Activated naive CD8-positive, alpha-beta T cell treated with anti-CD3 and anti-CD28 coated beads, Interleukin-2, amount 50 U/mL, for 24 hours (primary cell): ENCODE measurements at regions not wholly inside any gene's neighbourhood (a gene's known extent, or its start where the extent isn't known, plus 50 kb on each side); places are given as distances from the start of the nearest gene placed in this dataset.

Experiments
- ATAC-seq: fragments of 150-1000 bp; cut with Tn5 transposase; one replicate; pipeline ENCODE4 v1.10.0; 2021
- DNase-seq: peaks from one replicate; pipeline ENCODE4 v3.0.0; 2021
- H3K27ac Mint-ChIP-seq: one replicate; pipeline ENCODE4 v1.8.0; 2021; ENCODE audit warnings: mild to moderate bottlenecking, mixed read lengths
- H3K27me3 Mint-ChIP-seq: one replicate; pipeline ENCODE4 v1.8.0; 2021; ENCODE audit warnings: mixed read lengths
- H3K36me3 Mint-ChIP-seq: one replicate; pipeline ENCODE4 v1.8.0; 2021; ENCODE audit warnings: low read depth, mixed read lengths
- H3K4me1 Mint-ChIP-seq: one replicate; pipeline ENCODE4 v1.8.0; 2021; ENCODE audit warnings: mixed read lengths
- H3K4me3 Mint-ChIP-seq: one replicate; pipeline ENCODE4 v1.8.0; 2021; ENCODE audit warnings: mild to moderate bottlenecking, moderate library complexity, mixed read lengths
- H3K9me3 Mint-ChIP-seq: one replicate; pipeline ENCODE4 v1.8.0; 2021; ENCODE audit warnings: mixed read lengths

DNA sequence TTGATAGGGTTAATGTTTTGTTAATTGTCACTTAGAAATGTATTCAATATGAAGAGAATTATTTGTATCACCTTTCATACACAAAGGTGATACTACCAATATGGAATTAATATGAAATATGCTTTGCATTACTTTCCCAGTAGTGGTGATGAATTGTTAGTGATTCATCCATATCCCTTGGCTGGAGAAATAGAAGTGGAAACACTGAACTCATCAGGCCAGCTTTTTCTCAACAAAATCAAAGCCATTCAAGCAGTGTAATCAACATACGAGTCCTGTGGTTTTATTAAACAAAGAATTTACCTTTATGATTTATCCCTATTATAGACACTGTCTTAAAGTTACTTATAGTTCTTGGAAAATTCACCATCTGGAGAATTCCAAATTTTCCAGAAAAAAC, 264.0 kb upstream of the MEF2C start:
- peaks cover 5% of the 10 kb centered on the region for H3K9me3 Mint-ChIP-seq
- H3K27me3 Mint-ChIP-seq, result no peaks in the 10 kb centered on the region
- no peak for DNase-seq
- H3K27ac Mint-ChIP-seq, result no peak overlapping the region
- no peaks in the 10 kb centered on the region for H3K4me1 Mint-ChIP-seq
- H3K4me3 Mint-ChIP-seq, result no peak overlapping the region
- no peak for ATAC-seq
- H3K36me3 Mint-ChIP-seq, result no peaks in the 10 kb centered on the region

DNA sequence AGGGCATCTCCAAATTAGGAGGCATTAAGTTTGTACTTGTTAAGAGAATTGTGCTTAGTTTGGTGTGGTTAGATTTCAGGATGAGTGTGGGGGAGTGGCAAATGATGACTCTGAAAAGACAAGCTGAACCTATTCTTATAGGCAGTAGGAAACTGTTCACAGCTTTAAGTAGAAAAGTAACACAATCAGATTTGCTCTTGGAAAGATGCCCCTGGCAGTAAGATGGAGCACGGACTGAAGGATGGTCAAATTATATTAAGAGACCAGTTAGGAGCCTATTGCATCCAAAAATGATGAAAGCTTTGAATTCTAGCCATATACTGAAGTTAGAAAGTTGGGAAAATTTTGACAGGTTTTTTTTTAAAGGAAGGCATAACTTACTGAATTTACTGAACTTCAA, 254.2 kb upstream of the MEF2C start:
- Mint-ChIP-seq H3K4me1 (no peaks in the 10 kb centered on the region), H3K4me3 (no peak overlapping the region)

DNA sequence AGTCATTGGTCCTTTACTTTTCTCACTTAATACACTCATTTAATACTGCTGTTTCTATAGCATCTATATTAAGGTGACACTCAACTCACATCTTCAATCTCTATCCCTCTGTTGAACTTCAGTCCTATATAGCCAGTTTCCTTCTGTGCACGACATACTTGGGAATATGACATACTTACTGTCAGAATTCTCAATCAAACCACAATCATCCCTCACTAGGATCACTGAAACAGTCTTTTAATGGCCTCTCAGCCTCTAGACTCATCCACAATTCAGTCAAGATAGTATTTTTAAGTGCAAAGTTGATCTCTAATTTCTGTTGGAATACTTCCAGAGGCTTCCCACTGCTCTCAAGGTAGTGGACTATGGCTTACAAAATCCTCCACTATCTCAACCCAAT, 251.0 kb upstream of the MEF2C start:
- H3K36me3 Mint-ChIP-seq, result no peaks in the 10 kb centered on the region
- H3K27me3 Mint-ChIP-seq, result no peaks in the 10 kb centered on the region
- H3K27ac Mint-ChIP-seq, result no peak overlapping the region
- H3K4me3 Mint-ChIP-seq, result no peak overlapping the region
- DNase-seq (no peak), ATAC-seq (no peak)
- no peaks in the 10 kb centered on the region for H3K9me3 Mint-ChIP-seq
- H3K4me1 Mint-ChIP-seq, result no peaks in the 10 kb centered on the region

More for the DNA sequence above, 254.2 kb upstream of the MEF2C start:
- no peaks in the 10 kb centered on the region for H3K27me3 Mint-ChIP-seq
- H3K27ac Mint-ChIP-seq, result no peak overlapping the region
- no peaks in the 10 kb centered on the region for H3K9me3 Mint-ChIP-seq
- ATAC-seq (no peak), DNase-seq (no peak)
- no peaks in the 10 kb centered on the region for H3K36me3 Mint-ChIP-seq

DNA sequence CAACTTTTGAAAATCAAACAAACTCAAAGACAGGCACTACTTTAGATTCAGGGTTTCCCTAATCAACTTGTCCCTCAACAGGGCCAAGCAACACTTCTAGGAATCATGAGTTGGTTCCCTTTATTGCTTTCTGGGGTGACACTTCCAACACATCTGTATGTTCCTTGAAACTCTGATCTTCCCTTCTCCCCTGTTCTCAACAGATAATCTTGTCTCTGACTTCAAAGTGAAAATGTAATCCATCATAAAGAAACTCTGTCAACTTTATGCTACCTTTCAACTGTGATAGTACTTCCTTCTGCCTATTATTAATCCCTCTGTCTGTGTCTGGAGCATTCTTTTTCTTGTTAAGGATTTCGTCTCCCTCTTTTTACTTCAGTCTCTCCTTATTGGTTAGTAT, 250.1 kb upstream of the MEF2C start:
- H3K4me3 Mint-ChIP-seq, result no peak overlapping the region
- H3K36me3 Mint-ChIP-seq, result no peaks in the 10 kb centered on the region
- H3K4me1 Mint-ChIP-seq, result peaks cover 3% of the 10 kb centered on the region
- H3K9me3 Mint-ChIP-seq, result no peaks in the 10 kb centered on the region
- ATAC-seq (no peak), DNase-seq (no peak)
- H3K27me3 Mint-ChIP-seq, result no peaks in the 10 kb centered on the region
- H3K27ac Mint-ChIP-seq, result no peak overlapping the region

DNA sequence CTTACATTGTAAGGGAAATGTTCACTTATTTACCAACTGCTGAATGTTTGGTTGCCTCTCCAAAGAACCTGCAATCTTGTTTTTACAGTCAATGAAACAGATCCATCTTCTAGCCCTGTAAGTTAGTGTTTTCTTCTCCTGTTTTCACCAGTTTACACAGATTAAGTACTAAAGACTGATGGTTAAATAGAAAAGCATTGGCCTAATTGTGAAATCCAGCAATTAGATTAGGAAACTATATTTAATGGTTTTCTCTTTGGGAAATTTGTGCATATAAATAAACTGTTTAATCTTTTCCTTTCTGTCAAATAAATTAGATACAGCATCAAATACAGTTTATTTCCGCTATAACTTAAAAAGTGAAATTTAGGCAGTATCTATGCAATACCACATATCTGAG, 247.9 kb upstream of the MEF2C start:
- Mint-ChIP-seq H3K4me3 (no peak overlapping the region), H3K27ac (no peak overlapping the region), H3K27me3 (no peaks in the 10 kb centered on the region), H3K4me1 (peaks cover 3% of the 10 kb centered on the region), H3K9me3 (no peaks in the 10 kb centered on the region), H3K36me3 (no peaks in the 10 kb centered on the region)
- no peak for DNase-seq
- no peak for ATAC-seq

DNA sequence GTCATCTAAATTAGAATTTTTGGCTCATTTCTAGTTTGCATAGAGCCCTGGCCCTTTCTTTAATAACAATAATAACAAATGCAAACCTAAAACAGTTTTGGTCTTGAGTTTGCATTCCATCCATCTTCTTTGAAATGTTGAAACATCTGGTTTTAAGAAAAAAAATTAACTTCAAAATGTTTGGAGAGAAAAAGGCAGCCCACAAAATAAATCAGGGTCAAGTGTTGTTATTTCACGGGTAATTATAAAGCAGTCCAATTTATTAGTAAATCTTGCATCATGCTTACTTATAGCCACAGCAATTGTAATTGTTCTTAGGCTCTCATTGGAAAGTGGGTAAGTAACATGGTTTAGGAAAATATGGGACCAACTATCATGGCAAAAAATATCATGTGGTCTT, 247.0 kb upstream of the MEF2C start:
- Mint-ChIP-seq H3K4me3 (no peak overlapping the region), H3K4me1 (peaks cover 3% of the 10 kb centered on the region), H3K9me3 (no peaks in the 10 kb centered on the region), H3K27ac (no peak overlapping the region), H3K27me3 (no peaks in the 10 kb centered on the region), H3K36me3 (no peaks in the 10 kb centered on the region)
- DNase-seq, result no peak
- ATAC-seq, result no peak

DNA sequence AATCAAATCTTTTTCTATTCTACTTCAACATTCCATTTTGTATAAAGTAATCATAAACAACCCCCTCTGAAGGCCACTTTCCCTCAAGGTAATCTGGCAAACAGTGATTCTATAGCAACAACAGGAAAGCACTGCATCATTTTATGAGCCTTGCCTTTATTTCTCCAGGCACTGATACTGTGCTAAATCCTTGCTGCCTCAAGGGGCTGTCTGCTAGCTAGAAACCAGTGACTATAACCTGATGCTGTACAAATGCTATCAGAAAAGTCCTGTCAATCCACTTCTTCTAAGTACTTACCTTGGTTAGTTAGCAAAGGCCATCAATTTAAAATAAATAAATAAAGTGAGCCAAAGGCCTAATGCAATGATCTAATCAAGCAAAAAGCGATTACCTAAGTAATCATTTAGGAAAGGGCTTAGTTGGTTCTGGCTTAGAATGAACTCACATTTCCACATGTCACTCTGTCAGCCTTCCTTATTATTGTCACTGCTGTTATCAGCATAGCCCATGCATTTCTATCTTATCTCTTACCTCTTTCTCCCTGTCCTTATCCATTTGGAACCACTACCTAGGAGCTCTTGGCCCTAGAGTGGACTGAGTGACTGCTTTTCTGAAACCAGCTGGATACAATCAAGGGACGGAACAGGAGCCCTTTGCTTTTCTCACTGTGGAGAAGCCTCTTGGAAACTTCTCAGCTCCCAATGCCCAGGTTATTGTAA, 246.1 kb upstream of the MEF2C start:
- H3K4me1 Mint-ChIP-seq, result peaks cover 3% of the 10 kb centered on the region
- ATAC-seq, result no peak
- H3K27ac Mint-ChIP-seq, result no peak overlapping the region
- no peaks in the 10 kb centered on the region for H3K36me3 Mint-ChIP-seq
- H3K27me3 Mint-ChIP-seq, result no peaks in the 10 kb centered on the region
- H3K9me3 Mint-ChIP-seq, result peaks cover 7% of the 10 kb centered on the region
- H3K4me3 Mint-ChIP-seq, result no peak overlapping the region
- DNase-seq, result no peak

DNA sequence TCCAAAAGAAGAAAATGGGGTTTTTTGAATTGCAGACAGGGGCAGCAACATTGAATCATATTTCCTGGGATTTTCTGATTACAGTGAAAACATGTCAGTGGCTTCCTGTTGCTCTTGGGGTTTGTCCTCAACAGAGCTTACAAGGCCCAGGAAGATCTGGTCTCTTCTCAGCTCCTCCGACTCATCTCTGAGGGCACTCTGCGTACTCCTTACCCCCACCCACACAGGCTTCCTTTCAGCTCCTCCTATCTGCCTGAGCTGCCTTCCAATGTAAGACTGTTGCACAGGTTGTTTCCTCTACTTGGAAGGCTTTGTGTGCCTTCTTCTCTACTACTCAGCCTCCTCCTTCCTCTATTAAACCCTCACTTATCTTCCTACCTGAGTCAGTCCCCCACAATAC, 245.1 kb upstream of the MEF2C start:
- H3K4me3 Mint-ChIP-seq, result no peak overlapping the region
- no peaks in the 10 kb centered on the region for H3K36me3 Mint-ChIP-seq
- H3K4me1 Mint-ChIP-seq, result peaks cover 3% of the 10 kb centered on the region
- DNase-seq (no peak), ATAC-seq (no peak)
- no peak overlapping the region for H3K27ac Mint-ChIP-seq
- no peaks in the 10 kb centered on the region for H3K27me3 Mint-ChIP-seq
- peaks cover 7% of the 10 kb centered on the region for H3K9me3 Mint-ChIP-seq

DNA sequence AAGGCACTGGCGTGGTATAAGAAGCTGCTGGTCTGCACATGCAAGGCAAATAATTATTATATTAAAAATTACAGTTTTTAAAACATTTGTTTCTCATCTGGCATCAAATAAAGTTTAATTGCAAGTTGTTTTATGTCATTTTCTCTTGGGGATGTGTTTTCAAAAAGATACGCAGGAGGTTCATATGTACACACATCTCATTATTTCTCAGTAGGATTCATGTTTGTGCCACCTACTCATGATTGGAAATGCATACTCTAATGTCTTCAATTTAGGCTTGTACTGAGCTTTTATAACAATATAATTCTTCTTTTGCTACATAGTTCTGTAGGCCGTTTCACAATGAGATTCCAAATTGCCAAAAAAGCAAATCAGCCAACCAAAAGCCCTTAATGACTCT, 244.2 kb upstream of the MEF2C start:
- peaks cover 8% of the 10 kb centered on the region for H3K9me3 Mint-ChIP-seq

DNA sequence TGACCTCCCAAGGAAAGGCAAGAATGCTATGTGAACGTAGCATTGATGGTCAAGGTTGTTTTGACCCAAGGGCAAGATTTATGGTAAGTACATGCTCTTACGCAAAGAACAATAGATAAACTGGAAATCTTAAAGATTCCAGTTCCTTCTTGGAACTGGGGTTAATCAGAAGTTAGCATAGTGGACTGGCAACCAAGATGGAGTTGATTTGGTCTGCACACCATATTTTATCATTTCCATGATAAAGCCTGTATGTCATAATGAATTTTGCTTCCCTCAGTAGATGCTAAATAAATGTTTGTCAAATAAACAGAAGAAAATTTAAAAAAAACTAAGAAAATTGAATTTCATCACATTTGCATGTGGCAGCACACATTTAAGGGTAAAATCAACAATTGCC, 242.4 kb upstream of the MEF2C start:
- H3K4me3 Mint-ChIP-seq, result no peak overlapping the region

More for the DNA sequence above, 244.2 kb upstream of the MEF2C start:
- H3K36me3 Mint-ChIP-seq, result no peaks in the 10 kb centered on the region
- H3K4me1 Mint-ChIP-seq, result peaks cover 3% of the 10 kb centered on the region
- no peak for DNase-seq
- no peak overlapping the region for H3K27ac Mint-ChIP-seq
- no peaks in the 10 kb centered on the region for H3K27me3 Mint-ChIP-seq
- no peak for ATAC-seq
- no peak overlapping the region for H3K4me3 Mint-ChIP-seq

DNA sequence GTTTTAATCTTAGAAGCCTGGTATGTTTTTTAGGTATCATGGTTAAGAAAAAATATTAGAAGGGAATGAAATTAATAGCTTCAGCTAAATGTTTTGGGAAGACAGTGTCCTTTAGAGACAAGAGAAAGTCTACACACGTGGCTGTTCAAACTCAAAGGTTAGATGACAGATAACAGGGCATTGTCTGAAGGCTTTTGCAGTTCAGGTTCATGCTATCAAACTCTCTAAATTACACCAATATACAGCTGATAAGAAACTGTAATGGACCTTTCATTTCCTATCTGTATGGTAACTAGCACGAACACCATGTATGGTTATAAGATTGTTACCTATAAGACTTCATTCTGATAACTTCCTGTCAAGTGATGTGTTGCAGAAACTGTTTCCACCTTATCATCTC, 240.6 kb upstream of the MEF2C start:
- H3K4me3 Mint-ChIP-seq, result no peak overlapping the region
- H3K9me3 Mint-ChIP-seq, result peaks cover 11% of the 10 kb centered on the region
- ATAC-seq, result no peak
- H3K27me3 Mint-ChIP-seq, result no peaks in the 10 kb centered on the region
- peaks cover 3% of the 10 kb centered on the region for H3K4me1 Mint-ChIP-seq
- H3K27ac Mint-ChIP-seq, result no peak overlapping the region
- no peak for DNase-seq
- H3K36me3 Mint-ChIP-seq, result no peaks in the 10 kb centered on the region

More for the DNA sequence above, 242.4 kb upstream of the MEF2C start:
- Mint-ChIP-seq H3K9me3 (peaks cover 11% of the 10 kb centered on the region), H3K4me1 (peaks cover 3% of the 10 kb centered on the region), H3K27me3 (no peaks in the 10 kb centered on the region), H3K36me3 (no peaks in the 10 kb centered on the region), H3K27ac (no peak overlapping the region)
- ATAC-seq, result no peak
- no peak for DNase-seq

DNA sequence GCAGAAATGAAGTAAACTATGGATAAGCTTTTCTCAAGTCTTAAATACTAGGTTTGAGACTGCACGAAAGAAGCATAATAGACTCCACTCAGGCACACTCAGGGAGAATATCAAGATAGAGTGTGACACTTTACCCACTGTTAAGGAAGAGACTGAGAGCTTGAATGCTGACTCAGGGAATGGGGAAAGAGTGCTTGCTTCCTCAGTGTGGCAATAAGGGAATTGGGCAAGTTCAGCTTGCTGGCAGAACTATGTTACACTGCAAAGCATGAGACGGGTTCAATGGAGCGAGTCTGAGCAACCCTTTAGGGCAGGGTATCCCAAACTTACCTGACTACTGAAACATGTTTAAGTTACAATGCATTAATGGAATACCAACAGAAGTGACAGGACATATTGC, 237.7 kb upstream of the MEF2C start:
- Mint-ChIP-seq H3K4me1 (peaks cover 3% of the 10 kb centered on the region), H3K9me3 (peaks cover 11% of the 10 kb centered on the region), H3K4me3 (no peak overlapping the region), H3K36me3 (no peaks in the 10 kb centered on the region), H3K27me3 (no peaks in the 10 kb centered on the region), H3K27ac (no peak overlapping the region)
- no peak for DNase-seq
- ATAC-seq, result no peak

DNA sequence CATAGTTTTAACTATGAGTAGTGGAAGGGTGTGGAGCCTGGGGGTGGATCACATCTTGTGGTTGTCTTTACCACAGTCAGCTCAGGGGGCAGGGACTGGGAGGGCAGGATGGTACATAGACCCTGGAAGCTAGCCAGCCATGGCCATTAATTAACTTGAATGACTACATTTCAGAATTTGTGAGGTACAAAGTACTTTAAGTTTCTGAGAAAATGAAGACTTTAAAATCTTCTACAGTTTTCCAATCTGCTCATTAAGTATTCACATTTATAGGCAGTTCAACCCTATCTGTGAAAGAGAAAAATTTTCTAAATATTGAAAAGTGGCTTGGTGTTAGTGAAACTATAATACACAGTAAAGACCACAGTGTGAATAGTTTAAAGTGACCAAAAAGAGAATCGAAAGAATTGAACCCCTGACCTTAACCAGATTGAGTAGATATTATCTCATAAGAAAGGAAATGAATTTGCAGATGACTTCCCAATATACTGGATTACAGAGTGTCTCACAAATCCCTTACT, 234.2 kb upstream of the MEF2C start:
- Mint-ChIP-seq H3K36me3 (no peaks in the 10 kb centered on the region), H3K9me3 (peaks cover 3% of the 10 kb centered on the region), H3K27ac (no peak overlapping the region), H3K4me1 (peaks cover 3% of the 10 kb centered on the region), H3K4me3 (no peak overlapping the region), H3K27me3 (no peaks in the 10 kb centered on the region)
- no peak for ATAC-seq
- no peak for DNase-seq

DNA sequence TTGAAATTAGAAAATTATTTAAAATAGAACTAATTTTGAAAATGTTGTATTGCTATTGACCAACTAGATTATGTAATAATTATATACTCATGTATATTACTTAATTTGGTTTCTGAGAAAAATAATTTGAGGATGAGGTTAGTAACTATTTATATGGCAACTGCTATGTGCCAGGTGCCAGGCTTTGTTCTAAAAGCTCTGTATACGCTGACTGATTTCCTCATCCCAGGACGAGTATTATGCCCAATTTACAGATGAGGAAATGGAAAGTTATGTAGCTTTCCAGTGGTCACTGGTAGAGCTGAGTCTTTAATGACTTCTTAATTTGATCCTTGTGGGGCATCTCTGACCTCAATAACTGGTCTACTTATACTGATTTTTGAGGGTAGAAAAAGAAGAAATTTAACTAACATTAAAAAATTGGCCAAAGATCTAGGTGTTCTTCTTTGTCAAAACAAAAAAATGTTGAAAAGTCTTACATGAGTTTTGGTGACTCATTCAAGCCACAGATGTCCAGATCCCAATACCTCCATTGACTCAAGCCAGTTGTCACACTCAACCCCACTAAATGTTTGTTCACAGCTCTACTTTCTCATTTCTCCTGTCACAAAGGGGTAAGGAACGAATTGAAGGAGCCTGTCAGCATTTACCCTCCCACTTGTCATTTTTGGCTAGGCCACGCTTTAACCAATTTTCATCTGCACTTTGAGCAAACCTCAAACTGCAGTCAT, 228.1 kb upstream of the MEF2C start:
- Mint-ChIP-seq H3K36me3 (no peaks in the 10 kb centered on the region), H3K4me3 (no peak overlapping the region), H3K9me3 (no peaks in the 10 kb centered on the region), H3K27ac (no peak overlapping the region), H3K4me1 (no peaks in the 10 kb centered on the region), H3K27me3 (no peaks in the 10 kb centered on the region)
- DNase-seq (no peak), ATAC-seq (no peak)

DNA sequence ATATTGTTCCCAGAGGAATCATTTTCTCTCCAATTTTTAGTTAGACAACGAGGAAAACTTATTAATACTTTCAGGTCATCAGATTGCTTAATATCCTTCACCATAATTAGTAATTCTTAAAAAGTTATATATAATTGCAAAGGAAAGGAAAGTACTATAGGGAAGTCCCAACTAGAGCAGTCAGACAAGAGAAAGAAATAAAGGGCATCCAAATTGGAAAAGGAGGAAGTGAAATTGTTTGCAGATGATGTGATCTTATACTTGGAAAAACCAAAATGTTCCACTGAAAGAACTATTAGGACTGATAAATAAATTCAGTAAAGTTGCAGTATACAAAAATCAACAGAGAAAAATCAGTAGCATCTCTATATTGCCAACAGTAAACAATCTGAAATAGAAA, 223.5 kb upstream of the MEF2C start:
- Mint-ChIP-seq H3K27me3 (no peaks in the 10 kb centered on the region), H3K9me3 (no peaks in the 10 kb centered on the region), H3K36me3 (no peaks in the 10 kb centered on the region), H3K4me3 (no peak overlapping the region), H3K27ac (no peak overlapping the region), H3K4me1 (no peaks in the 10 kb centered on the region)
- DNase-seq (no peak), ATAC-seq (no peak)
